Neural crest cell (in vitro differentiated cells): ENCODE measurements at regions not wholly inside any gene's neighbourhood (a gene's known extent, or its start where the extent isn't known, plus 50 kb on each side); places are given as distances from the start of the nearest gene placed in this dataset.

Experiments used
- DNase-seq: peaks from one replicate; pipeline ENCODE4 v3.0.0; 2021; ENCODE audit warnings: low read depth, mixed read lengths, low spot score
- H3K27ac Mint-ChIP-seq: one replicate; pipeline ENCODE4 v1.8.0; 2021; ENCODE audit warnings: mild to moderate bottlenecking, mixed read lengths; ENCODE audit not compliant: unreplicated experiment
- H3K27me3 Mint-ChIP-seq: 2 replicates; pipeline ENCODE4 v1.8.0; 2021; ENCODE audit warnings: low read depth, mild to moderate bottlenecking, mixed read lengths
- H3K36me3 Mint-ChIP-seq: 2 replicates; pipeline ENCODE4 v1.8.0; 2021; ENCODE audit warnings: low read depth, mild to moderate bottlenecking, mixed read lengths
- H3K4me1 Mint-ChIP-seq: 2 replicates; pipeline ENCODE4 v1.8.0; 2021; ENCODE audit warnings: mixed read lengths
- H3K4me3 Mint-ChIP-seq: one replicate; pipeline ENCODE4 v1.8.0; 2021; ENCODE audit warnings: mild to moderate bottlenecking, mixed read lengths
- H3K9me3 Mint-ChIP-seq: 2 replicates; pipeline ENCODE4 v1.8.0; 2021; ENCODE audit warnings: mixed read lengths
- CTCF ChIP-seq: fragments of 200-600 bp; sonication (generic); conservative IDR thresholded peaks from 2 replicates; pipeline ENCODE4 v1.5.0; 2021; ENCODE audit warnings: antibody characterized with exemption, mild to moderate bottlenecking

GRCh38 chr18:75158465-75159237 lies 50.3 kb downstream of the PTGR3 start:
- no peak overlapping the region for H3K4me3 Mint-ChIP-seq
- DNase-seq: no peak
- H3K4me1 Mint-ChIP-seq: peaks cover 12% of the 10 kb centered on the region
- no peak overlapping the region for H3K27ac Mint-ChIP-seq
- H3K9me3 Mint-ChIP-seq: peaks cover 7% of the 10 kb centered on the region
- H3K27me3 Mint-ChIP-seq: peaks cover 4% of the 10 kb centered on the region
- no peaks in the 10 kb centered on the region for H3K36me3 Mint-ChIP-seq
- TF ChIP-seq CTCF: no peak

GRCh38 chr18:75157851-75158250 lies 51.1 kb downstream of the PTGR3 start:
- H3K4me1 Mint-ChIP-seq: peaks cover 14% of the 10 kb centered on the region
- no peak overlapping the region for H3K4me3 Mint-ChIP-seq
- DNase-seq: no peak
- H3K27me3 Mint-ChIP-seq: peaks cover 4% of the 10 kb centered on the region
- no peak for TF ChIP-seq CTCF
- no peak overlapping the region for H3K27ac Mint-ChIP-seq
- peaks cover 9% of the 10 kb centered on the region for H3K9me3 Mint-ChIP-seq
- H3K36me3 Mint-ChIP-seq: no peaks in the 10 kb centered on the region

- H3K27ac Mint-ChIP-seq: no peak overlapping the region
- peaks cover under 1% of the 10 kb centered on the region for H3K36me3 Mint-ChIP-seq
- peaks cover 16% of the 10 kb centered on the region for H3K4me1 Mint-ChIP-seq
- peaks cover 10% of the 10 kb centered on the region for H3K9me3 Mint-ChIP-seq
- DNase-seq: no peak
- no peak for TF ChIP-seq CTCF
- H3K4me3 Mint-ChIP-seq: no peak overlapping the region
- H3K27me3 Mint-ChIP-seq: peaks cover 4% of the 10 kb centered on the region
These were observed 51.6 kb downstream of the PTGR3 start for GRCh38 chr18:75157381-75157780.

- Mint-ChIP-seq H3K27me3 (peaks cover 4% of the 10 kb centered on the region), H3K36me3 (peaks cover 5% of the 10 kb centered on the region), H3K9me3 (peaks cover 15% of the 10 kb centered on the region), H3K4me3 (no peak overlapping the region), H3K27ac (no peak overlapping the region), H3K4me1 (peaks cover 16% of the 10 kb centered on the region)
- no peak for TF ChIP-seq CTCF
- no peak for DNase-seq
These were observed 52.1 kb downstream of the PTGR3 start for GRCh38 chr18:75156831-75157230.

- Mint-ChIP-seq H3K27ac (no peak overlapping the region), H3K36me3 (peaks cover 5% of the 10 kb centered on the region), H3K9me3 (peaks cover 18% of the 10 kb centered on the region), H3K27me3 (peaks cover 4% of the 10 kb centered on the region), H3K4me3 (no peak overlapping the region), H3K4me1 (peaks cover 16% of the 10 kb centered on the region)
- DNase-seq: no peak
- no peak for TF ChIP-seq CTCF
These were observed 52.7 kb downstream of the PTGR3 start for GRCh38 chr18:75156139-75156750.
